GM12865 (cell line): ENCODE measurements at regions not wholly inside any gene's neighbourhood (a gene's known extent, or its start where the extent isn't known, plus 50 kb on each side); places are given as distances from the start of the nearest gene placed in this dataset.

ENCODE experiments used
- DNase-seq: peaks from one replicate; pipeline ENCODE4 v3.0.0; 2010; ENCODE audit warnings: low read depth
- H3K4me3 ChIP-seq: 2 replicates; pipeline ENCODE4 v1.5.1; 2011; ENCODE audit warnings: mild to moderate bottlenecking, low read depth, low read length, control low read depth
- TF ChIP-seq, protein P1 (sequence below): IDR thresholded peaks from 2 replicates; pipeline ENCODE4 v1.5.1; 2011; ENCODE audit warnings: low read length, control low read depth, low read depth, inconsistent platforms; ENCODE audit not compliant: insufficient read depth; ENCODE audit errors: missing control alignments

DNA sequence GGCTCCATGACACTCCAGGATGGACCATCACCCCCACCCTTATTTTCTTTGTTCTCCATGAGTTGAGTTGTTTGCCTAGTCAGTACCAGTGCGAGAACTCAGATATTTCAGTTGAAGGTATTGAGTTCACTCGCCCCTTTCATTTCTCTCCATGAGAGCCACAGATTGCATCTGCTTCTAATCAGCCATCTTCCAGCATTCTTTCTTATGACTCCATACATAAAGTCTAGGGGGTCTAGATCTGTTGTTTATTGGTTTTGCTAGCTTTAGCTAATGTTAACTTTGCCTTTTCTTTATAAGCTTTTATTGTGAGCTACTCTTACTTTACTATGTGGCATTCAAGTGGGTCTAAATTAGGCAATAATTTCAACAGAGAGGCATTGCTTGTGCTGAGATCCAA is 71.6 kb upstream of the PDC start:
- H3K4me3 ChIP-seq: no peak overlapping the region
- DNase-seq: no peak
- TF ChIP-seq, protein P1, sequence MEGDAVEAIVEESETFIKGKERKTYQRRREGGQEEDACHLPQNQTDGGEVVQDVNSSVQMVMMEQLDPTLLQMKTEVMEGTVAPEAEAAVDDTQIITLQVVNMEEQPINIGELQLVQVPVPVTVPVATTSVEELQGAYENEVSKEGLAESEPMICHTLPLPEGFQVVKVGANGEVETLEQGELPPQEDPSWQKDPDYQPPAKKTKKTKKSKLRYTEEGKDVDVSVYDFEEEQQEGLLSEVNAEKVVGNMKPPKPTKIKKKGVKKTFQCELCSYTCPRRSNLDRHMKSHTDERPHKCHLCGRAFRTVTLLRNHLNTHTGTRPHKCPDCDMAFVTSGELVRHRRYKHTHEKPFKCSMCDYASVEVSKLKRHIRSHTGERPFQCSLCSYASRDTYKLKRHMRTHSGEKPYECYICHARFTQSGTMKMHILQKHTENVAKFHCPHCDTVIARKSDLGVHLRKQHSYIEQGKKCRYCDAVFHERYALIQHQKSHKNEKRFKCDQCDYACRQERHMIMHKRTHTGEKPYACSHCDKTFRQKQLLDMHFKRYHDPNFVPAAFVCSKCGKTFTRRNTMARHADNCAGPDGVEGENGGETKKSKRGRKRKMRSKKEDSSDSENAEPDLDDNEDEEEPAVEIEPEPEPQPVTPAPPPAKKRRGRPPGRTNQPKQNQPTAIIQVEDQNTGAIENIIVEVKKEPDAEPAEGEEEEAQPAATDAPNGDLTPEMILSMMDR: no peak

DNA sequence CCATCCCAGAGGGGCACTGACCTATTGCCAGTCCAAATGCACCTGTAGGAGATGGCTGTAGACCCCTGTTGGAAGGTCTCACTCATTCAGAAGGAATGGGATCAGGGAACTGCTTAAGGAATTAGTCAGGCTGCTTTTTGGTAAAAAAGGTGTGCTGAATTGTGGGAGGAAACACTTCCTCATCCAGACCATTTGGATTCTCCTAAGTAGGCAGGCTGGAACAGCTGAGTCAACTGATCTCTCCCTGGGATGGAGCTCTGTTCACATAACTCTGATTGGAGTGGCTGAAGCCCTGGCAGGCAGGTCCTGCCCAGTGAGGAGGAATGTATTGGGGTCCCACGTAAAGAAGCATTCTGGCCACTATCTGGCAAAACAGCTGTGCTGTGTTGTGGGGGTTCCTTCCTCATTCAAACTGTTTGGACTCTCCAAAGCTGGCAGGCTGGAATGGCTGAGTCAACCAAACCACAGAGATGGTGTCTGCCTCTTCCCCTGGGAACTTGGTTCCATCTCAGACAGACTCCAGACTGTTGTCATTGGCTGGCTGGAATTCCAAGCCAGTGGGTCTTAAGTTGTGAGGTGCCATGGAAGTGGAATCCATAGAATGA is 70.7 kb upstream of the PDC start:
- TF ChIP-seq, protein P1: no peak
- DNase-seq: no peak
- H3K4me3 ChIP-seq: no peak overlapping the region

DNA sequence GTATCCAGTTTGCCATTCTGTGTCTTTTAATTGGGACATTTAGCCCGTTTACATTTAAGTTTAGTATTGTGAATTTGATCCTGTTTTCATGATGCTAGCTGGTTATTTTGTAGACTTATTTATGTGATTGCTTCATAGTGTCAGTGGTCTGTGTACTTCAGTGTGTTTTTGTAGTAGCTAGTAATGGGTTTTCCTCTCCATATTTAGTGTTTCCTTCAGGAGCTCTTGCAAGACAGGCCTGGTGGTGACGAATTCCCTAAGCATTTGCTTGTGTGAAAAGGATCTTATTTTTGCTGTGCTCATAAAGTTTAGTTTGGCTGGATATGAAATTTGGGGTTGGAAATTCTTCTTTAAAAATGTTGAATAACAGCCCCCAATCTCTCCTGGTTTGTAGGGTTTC is 69.2 kb upstream of the PDC start:
- TF ChIP-seq, protein P1: no peak

DNA sequence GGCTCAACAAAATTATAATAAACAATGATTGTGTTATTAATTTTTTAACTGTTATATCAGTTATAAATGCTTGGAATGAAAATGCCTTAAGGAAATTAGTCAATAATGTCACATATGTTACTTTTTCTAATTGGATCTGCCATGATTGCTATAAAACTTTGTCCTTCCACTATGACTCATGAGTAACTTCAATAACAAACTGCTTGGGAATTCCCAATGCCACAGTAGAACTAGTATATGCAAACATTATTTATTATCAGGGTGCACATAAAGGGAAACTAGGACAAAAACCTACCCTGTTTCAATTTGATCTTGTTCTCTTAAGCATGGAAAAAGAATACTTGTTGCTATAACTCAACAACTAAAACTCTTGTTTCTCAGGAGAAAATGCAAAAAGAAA is 59.1 kb upstream of the PDC start:
- no peak overlapping the region for H3K4me3 ChIP-seq
- DNase-seq: no peak
- TF ChIP-seq, protein P1: no peak

More for the DNA sequence above, 69.2 kb upstream of the PDC start:
- no peak overlapping the region for H3K4me3 ChIP-seq
- DNase-seq: no peak

DNA sequence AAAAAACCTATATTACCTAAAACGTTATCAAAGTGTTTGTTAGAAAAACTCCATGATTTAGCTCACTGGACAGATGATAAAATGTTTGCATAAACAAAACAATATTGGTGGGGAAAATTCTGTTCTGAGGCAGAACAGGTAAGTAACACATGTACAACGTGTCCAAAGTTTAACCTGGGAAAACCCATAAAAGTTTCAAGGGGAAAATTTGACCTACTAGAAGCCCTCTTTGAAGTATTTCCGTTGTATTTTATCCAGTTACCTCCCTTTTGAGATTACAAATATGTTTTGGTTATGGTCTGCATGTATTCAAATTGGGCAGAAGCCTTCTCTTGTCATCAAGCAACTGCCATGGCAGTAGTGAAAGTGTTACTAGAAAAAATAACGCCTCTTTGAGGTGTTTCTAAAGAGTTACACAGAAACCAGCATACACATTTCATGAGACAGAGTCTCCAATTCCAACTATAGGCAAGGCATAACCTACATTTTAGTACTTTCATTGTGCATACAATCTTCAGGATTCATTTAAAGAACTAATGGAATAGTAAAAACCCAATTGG is 58.0 kb upstream of the PDC start:
- H3K4me3 ChIP-seq: no peak overlapping the region
- peak; percentile 51 for DNase-seq
- TF ChIP-seq, protein P1: no peak

DNA sequence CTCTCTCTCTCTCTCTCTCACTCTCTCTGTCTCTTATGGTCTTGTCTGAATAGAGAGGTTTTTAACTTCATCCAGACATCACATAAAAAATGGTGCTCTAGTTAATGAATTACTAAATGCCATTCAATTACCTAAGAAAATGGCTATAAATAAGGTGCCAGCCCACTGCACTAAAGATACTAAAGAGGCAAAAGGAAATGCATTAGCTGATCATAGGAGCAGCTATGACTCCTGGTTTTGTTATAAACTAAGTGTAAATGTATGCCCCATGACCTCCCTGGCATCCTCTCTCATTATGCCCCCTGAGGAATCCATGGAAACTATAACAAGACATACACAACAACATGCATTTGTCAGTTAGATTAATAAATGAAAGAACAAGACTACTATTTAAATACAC is 57.5 kb upstream of the PDC start:
- DNase-seq: no peak
- TF ChIP-seq, protein P1: no peak

DNA sequence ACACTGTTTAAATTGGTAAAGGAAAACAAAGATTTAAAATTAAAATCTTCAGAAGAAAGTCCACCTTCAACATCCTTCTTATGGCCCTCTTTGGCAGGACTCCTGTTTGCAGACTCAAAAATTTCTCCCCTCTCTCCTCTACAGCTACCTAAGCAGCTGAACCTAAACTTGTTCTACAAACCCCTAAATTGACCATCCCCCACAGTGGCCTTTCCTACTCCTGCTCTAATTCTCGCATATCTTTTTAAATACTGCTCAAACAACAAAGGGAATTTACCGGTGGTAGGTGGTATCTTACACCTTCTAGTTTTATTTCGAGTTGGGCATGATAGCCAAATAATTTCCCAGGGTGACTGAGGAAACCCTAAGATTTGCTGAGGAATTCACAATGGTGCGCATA is 53.5 kb upstream of the PDC start:
- H3K4me3 ChIP-seq: no peak overlapping the region
- no peak for DNase-seq
- TF ChIP-seq, protein P1: no peak

More for the DNA sequence above, 57.5 kb upstream of the PDC start:
- H3K4me3 ChIP-seq: no peak overlapping the region
